ENCODE measurements at regions not wholly inside any gene's neighbourhood (a gene's known extent, or its start where the extent isn't known, plus 50 kb on each side); places are given as distances from the start of the nearest gene placed in this dataset.

GRCh38 chr5:156095709-156096241, 231.2 kb upstream of the SGCD start:
- DNase-seq = no peak

GRCh38 chr5:156096259-156096658, 230.7 kb upstream of the SGCD start:
- DNase-seq = no peak

- DNase-seq = no peak
These were observed 223.6 kb upstream of the SGCD start for GRCh38 chr5:156103155-156103885.

- no peak for DNase-seq
These were observed 217.5 kb upstream of the SGCD start for GRCh38 chr5:156109317-156110023.

GRCh38 chr5:156119692-156120091, 207.3 kb upstream of the SGCD start:
- DNase-seq = no peak

- no peak for DNase-seq
These were observed 206.2 kb upstream of the SGCD start for GRCh38 chr5:156120777-156121176.

GRCh38 chr5:156121234-156121633, 205.7 kb upstream of the SGCD start:
- DNase-seq = no peak

GRCh38 chr5:156121882-156122281, 205.1 kb upstream of the SGCD start:
- no peak for DNase-seq

GRCh38 chr5:156124708-156125107, 202.3 kb upstream of the SGCD start:
- DNase-seq = no peak

- DNase-seq = no peak
These were observed 201.8 kb upstream of the SGCD start for GRCh38 chr5:156125118-156125517.

GRCh38 chr5:156126716-156127115, 200.2 kb upstream of the SGCD start:
- DNase-seq = no peak

- no peak for DNase-seq
These were observed 198.9 kb upstream of the SGCD start for GRCh38 chr5:156128026-156128425.

- DNase-seq = no peak
These were observed 192.7 kb upstream of the SGCD start for GRCh38 chr5:156134216-156134615.

- no peak for DNase-seq
These were observed 191.4 kb upstream of the SGCD start for GRCh38 chr5:156135531-156135930.

GRCh38 chr5:156137071-156137869, 189.7 kb upstream of the SGCD start:
- no peak for DNase-seq

GRCh38 chr5:156142867-156143266, 184.1 kb upstream of the SGCD start:
- DNase-seq = no peak

- no peak for DNase-seq
These were observed 179.6 kb upstream of the SGCD start for GRCh38 chr5:156147261-156147943.

GRCh38 chr5:156147944-156148285, 179.0 kb upstream of the SGCD start:
- DNase-seq = no peak

GRCh38 chr5:156148301-156148700, 178.7 kb upstream of the SGCD start:
- DNase-seq = no peak

- no peak for DNase-seq
These were observed 177.8 kb upstream of the SGCD start for GRCh38 chr5:156149213-156149612.

- DNase-seq = no peak
These were observed 173.4 kb upstream of the SGCD start for GRCh38 chr5:156153602-156154001.

GRCh38 chr5:156154757-156155156, 172.2 kb upstream of the SGCD start:
- DNase-seq = no peak

GRCh38 chr5:156155598-156155997, 171.4 kb upstream of the SGCD start:
- no peak for DNase-seq
